Epithelial cell of proximal tubule (primary cell): ENCODE measurements at regions not wholly inside any gene's neighbourhood (a gene's known extent, or its start where the extent isn't known, plus 50 kb on each side); places are given as distances from the start of the nearest gene placed in this dataset.

Experiments used
- DNase-seq: peaks from one replicate; pipeline ENCODE4 v3.0.0-alpha.2; 2011; ENCODE audit warnings: low read depth
- H3K4me3 ChIP-seq: 2 replicates; pipeline ENCODE4 v1.5.1; 2011; ENCODE audit warnings: low read depth, mild to moderate bottlenecking, low read length
- CTCF ChIP-seq: conservative IDR thresholded peaks from 2 replicates; pipeline ENCODE4 v1.5.1; 2012; ENCODE audit warnings: low read depth, mild to moderate bottlenecking, low read length

- no peak for TF ChIP-seq CTCF
- DNase-seq, result no peak
- no peak overlapping the region for H3K4me3 ChIP-seq
These were observed 131.9 kb upstream of the NT5C1B start for GRCh38 chr2:18721038-18721922.

GRCh38 chr2:18719978-18720775 lies 130.8 kb upstream of the NT5C1B start:
- H3K4me3 ChIP-seq, result no peak overlapping the region
- peak; percentile 18 for DNase-seq
- TF ChIP-seq CTCF, result no peak

- TF ChIP-seq CTCF, result no peak
- no peak overlapping the region for H3K4me3 ChIP-seq
- DNase-seq, result no peak
These were observed 118.9 kb upstream of the NT5C1B start for GRCh38 chr2:18708203-18708715.

GRCh38 chr2:18706001-18706400 lies 116.6 kb upstream of the NT5C1B start:
- no peak for TF ChIP-seq CTCF
- no peak overlapping the region for H3K4me3 ChIP-seq
- no peak for DNase-seq

GRCh38 chr2:18704276-18704675 lies 114.9 kb upstream of the NT5C1B start:
- no peak overlapping the region for H3K4me3 ChIP-seq
- DNase-seq, result no peak
- TF ChIP-seq CTCF, result no peak

- H3K4me3 ChIP-seq, result no peak overlapping the region
- TF ChIP-seq CTCF, result no peak
- DNase-seq, result no peak
These were observed 114.2 kb upstream of the NT5C1B start for GRCh38 chr2:18703555-18703954.
